ENCODE measurements at regions not wholly inside any gene's neighbourhood (a gene's known extent, or its start where the extent isn't known, plus 50 kb on each side); places are given as distances from the start of the nearest gene placed in this dataset.

DNA sequence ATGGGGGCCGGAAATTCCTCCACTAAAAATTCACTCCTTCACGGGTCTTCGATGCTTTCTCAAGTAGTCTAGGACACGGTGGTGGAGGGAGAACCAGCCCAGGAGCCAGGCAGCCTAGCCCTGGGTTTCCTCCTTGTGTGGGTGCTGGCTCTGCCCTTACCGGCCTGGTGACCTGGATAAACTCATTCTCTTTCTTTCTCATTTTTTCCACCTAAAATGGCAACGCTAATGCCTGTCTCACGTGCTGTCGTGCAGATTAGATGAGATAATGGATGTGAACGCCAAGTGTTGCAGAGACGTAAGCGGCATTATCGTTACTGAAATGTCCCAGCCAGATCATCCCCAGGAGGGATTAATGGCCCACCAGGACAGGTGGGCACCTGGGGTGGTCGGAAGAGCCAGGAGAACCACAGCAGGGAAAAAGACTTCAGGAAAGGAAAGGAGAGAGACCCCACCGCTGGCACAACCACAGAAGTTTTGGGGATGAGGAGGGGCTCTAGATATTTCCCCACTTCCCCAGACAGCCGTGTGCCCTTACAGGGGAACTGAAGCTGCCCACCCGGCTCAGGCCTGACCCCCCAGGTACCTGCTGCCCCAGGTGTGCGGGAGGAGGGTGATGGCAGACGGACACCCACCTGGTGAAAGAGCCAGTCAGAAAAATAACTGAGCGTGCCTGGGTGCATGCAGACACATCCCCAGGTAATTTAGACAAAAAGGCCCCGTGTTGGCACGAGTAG, 100.8 kb upstream of the ASAP2 start:
- DNase-seq (ENCODE audit: low read depth): no peak

DNA sequence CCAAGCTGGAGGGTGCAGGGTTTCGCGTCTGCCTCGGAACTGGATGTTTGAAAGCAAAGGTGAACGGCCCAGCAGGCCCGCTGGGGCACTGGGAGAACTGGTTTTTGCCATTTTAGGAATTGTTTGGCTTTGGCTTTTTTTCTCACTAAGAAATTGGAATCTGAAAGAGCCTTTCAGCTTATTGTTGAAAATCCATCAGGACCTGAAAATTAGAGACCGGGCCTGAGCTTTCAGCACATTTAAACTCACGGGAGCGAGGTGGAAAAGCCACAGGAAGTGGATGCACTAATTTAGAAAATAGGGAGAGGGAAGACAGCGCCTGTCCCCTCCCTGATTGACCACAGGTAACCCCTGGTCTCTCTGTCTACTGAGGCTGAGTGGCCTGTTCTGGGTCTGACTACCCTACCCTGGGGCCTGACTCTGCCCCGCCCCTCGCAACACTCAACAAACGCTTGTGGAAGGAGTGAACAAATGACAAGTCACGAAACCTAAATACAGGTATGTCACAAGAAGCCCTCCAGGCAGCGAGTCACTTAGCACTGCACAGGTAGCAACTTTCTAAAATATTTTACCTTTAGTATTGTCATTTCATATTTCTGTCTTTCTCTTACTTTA, 100.3 kb upstream of the MBOAT2 start:
- no peak for DNase-seq (ENCODE audit: low read depth)

DNA sequence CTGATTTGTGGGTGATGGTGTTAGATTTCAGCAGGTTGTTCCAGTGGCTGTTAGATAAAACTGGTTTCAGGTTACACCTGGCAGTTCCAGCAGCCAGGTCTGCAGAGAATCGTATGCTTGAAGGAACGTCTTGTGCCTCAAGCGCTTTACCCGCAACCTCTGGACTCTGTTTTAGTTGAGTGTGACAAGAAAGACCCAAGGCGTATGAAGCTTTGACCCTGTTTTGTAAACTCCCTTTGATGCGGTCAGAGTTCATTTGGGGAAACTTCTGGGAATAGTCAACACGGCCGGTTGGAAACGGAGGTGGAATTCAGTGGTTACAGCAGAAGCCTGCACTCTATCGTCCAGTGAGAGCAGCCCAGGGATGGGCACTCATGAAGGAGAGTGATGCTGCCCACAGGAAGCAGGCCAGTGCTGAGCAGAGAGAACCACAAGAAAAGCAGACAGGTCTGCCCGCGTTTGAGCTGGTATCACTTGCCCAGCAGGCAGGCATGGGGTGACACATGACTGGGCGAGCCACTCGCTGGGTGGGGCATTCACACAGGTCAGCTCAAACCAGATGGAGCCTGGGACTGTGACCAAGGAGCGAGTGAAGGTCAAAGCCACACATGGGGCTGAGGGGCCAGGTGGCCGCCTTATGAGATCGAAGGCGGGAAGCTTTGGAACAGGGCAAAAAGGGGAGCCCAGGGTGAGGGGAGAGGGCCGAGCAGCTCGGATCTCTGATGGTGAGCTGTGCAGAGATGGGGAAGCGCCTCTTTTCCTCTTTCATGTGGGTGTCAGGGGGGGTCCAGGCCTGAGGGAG, 99.6 kb upstream of the MBOAT2 start:
- no peak for DNase-seq (ENCODE audit: low read depth)

DNA sequence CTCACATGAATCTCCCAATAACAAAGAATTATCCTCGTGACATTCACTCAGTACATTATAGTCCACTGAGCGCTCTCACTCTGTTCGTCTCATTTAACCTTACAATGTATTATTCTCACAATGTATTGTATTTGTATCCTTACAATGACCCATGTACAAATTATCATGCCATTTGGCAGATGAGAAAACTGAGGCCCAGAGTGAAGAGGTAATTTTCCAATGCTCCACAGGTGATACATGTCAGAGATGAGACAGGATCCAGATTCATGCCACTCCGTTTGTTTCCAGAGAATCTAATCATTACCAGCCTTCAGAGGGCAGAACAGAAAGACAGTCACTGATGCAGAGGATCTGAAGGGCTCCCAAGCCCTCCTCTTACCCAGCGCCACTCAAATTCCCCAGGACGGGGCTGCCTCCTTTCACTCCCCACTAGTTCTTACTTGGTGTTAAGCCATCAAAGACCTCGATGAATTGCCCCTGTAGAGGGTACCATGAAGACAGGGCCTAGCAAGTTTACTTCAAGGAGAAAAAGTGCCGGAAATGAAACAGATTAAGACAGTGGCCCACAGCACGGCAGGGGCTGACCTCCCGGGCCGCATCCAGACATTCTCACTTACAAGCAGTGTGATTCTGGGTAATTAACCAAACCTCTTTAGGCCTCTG, 98.4 kb upstream of the MBOAT2 start:
- DNase-seq (ENCODE audit: low read depth): no peak

DNA sequence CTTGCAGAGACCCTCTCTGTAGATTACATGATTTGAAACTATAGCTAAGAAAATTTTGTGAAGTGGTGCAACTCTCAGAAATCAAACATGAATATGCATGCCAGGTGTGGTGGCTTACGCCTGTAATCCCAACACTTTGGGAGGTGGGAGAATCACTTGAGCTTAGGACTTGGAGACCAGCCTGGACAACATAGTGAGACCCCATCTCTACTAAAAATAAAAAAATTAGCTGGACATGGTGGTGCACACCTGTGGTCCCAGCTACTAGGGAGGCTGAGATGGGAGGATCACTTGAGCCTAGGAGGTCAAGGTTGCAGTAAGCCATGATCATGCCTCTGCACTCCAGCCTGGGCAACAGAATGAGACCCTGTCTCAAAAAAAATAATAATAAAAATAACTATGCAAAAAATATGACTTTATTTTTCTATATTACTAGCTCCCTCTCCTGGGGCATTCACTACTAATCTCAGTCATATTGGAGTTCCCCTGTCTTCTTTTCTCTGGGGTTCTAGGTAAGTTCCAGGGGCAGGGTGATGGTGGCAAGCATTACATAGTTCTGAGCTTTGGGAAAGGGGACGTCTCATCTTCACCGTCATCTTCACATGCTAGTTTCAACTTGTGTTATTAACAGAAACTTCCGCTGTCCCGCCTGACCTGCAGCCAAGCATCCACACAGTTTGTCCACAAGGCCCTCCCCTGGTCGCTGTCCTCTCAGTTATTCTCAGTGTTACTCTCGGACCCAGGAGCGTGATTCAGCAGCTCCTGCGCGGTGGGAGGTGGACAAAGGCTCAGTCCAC, 96.8 kb upstream of the MBOAT2 start:
- DNase-seq (ENCODE audit: low read depth): no peak

DNA sequence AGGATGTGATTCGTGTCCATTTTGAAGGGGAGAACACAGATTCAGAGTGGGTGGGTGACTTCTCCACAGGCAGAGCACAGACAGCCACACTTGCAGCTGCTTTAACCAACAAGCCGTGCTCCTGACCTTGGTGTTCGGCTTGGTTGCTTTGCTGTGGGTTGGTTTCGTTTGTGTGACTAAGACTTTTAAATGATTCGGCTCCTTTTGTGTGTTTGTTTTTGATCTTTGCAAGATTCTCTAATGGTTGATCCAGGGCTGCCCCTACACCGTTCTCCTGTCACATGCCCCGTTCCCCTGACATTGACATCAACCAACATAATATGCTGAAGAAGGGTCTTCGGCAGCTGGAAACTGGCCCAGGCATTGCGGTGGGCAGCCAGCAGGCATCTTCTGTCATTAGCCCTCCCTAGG, 95.9 kb upstream of the MBOAT2 start:
- DNase-seq (ENCODE audit: low read depth): no peak

DNA sequence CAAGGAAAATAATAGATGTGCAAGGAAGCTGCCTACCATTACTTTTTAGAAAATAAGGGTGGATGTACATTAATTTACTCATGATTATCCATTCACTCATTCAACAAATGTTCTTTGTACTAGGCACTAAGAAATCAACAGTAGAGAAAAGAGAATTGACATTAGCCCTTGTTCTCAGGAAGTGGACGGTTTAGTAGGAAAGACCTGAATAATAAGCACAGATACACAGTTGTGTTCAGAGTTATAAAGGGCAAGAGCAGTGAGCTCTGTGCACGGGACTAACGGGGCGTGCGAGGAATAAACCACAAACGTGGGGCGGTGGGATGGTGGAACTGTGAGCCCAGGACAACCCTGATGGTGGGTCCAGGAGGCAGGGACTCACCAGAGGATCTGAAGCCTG, 94.4 kb upstream of the MBOAT2 start:
- no peak for DNase-seq (ENCODE audit: low read depth)

DNA sequence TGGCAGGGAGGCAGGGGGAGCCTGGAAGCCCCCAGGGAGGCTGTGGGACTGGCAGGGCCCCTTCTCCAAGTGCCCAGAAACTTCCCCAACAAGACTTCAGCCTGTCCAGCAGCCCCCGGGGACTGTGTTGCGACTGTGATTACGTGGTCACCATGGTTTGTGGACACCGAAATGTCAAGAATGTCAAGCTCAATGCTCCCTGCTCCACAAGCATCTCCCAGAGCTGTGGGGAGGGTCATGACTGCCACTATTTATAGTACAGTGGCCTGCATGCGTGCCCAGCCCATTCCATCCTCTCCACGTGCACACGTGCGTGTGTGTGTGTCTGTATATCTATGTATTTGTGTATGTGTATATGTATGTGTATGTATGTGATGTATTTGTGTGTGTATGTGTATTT, 93.8 kb upstream of the MBOAT2 start:
- DNase-seq (ENCODE audit: low read depth): no peak

DNA sequence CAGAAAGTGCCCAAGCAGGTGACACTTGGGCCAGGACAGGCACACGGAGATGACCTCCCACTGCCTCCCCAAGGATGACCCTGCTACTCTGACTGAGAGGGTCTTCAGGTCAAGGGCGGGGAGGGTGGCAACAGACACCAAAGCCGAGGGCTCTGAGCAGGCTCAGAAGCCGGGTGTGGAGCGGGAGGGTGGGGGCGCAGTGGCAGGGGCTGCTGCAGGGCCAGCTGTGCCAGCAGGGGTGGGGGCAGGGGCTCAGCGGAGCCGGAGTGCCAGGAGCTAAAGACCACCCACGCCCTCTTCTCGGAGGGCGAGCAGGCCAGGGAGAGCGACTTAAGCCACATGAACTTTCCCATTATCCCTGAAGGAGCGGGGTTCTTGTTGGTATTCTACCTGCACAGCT, 93.3 kb upstream of the MBOAT2 start:
- DNase-seq (ENCODE audit: low read depth): no peak

DNA sequence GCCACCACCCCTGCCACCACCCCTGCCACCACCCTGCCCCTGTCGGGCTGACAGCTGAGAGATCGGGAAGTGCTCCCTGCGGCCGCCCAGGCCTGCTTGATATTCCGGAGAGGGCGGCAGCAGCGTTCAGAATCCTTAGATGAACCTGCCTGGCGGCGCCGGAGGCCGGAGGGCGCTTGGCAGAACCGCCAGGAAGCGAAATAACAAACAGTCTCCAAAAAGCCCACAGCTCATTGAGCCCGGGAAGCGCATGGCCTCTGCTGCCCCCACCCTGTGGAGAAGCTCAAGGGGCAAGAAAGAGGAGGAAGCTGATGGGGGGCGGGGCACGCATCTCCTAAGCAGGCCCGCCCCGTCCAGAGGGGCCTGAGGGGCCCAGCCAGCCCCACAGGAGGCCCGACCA, 92.2 kb upstream of the MBOAT2 start:
- DNase-seq (ENCODE audit: low read depth): no peak

DNA sequence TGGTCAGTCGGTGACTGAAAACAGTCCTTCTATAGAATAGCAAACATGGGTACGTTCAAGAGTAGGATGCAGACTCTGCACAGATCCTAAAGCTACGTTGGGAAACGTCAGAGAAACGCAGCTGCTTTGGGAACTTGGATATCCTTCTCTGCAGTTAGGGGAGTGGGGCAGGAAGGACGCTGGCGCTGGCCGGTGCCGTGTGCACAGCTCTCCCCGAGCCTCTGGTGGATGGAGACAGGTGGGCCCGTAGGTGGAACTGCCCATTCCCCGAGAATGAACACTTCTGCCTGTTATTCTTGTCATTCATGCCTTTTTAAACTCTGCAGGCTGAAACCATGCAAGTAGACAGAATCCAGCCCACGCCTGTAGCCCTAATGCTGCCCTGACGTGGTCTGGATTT, 91.7 kb upstream of the MBOAT2 start:
- no peak for DNase-seq (ENCODE audit: low read depth)

DNA sequence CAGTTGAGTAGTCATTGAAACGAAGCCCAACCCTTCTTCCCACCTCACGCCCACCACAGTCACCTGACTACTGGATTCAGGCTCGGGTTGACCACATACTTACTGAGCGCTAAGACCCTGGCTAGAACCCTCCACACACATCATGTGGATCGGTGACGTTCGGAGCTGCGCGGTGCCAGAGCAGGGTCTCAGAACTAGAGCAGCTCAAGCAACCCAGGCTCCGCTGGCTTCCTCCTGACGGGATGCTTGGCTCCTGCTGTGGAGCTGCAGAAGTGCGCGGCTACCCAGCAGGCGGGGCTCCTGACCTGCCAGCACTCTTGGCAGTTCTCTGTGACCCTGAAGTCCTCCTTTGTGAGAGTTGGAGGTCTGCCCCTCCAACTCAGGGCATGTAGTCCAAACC, 90.6 kb upstream of the MBOAT2 start:
- DNase-seq (ENCODE audit: low read depth): no peak

DNA sequence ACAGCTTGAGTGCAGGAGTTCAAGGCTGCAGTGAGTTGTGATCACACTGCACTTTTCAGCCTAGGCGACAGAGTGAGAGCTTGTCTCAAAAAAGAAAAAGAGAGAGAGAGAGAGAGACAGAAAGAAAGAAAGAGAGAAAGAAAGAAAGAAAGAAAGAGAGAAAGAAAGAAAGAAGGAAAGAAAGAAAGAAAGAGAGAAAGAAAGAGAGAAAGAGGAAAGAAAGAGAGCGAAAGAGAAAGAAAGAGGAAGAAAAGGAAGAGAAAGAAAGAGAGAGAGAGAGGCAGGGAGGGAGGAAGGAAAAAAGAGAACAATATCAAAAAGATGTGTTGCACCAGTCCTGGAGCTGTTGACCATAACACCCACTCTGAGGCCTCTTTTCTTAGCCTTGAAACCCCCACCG, 89.8 kb upstream of the MBOAT2 start:
- no peak for DNase-seq (ENCODE audit: low read depth)

DNA sequence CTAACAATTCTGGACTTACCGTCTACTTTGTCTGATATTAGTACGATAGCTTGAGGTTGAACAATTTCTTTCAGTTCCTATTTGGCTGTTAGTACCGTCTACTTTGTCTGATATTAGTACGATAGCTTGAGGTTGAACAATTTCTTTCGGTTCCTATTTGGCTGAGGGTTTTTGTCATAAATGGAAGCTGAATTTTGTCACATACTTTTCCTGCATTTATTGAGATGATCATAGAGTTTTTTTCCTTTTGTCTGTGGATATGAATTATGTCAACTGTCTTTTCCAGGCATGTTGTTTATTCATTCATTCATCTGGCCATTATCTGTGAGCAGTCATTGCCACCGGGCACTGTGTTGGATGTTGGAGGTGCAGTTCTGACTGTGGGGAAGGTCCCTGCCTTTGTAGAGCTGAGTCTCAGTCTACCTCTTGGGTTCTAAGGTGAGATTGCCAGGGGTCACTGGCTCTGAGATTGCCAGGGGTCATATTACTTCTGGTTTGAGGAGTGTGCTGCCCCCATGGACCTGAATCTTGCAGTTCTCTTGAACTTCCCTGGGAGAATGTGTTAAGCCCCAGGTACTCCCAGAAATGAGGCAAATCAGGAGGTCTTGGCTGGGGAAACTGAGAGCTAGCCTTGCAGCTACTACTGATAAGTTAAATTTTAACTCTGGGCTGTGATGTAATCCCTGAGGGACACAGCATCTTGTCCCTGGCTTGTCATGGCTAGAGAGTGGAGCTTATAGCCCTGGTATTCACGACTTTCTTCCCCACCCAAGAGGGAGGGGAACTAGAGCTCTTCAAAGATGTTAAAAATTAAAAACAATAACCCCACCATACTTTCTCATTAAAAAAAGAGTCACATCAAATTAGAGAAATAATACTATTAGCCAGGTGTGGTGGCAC, 89.1 kb upstream of the MBOAT2 start:
- no peak for DNase-seq (ENCODE audit: low read depth)

DNA sequence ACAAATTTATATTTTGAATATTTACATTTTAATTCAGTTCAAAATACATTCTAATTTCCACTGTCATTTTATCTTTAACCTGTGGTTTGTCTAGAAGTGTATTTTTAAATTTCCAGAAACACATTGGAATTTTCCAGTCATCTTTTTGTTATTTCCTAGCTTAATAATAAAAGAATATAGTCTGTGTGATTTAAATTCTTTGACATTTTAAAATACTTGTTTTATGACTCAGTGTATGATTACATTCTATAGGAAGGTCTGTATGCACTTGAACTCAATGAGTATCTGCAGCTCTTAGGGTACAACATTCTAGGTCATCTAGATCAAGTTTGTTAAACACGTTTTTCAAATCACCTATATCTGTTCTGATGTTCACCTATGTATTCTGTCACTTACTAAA, 88.3 kb upstream of the MBOAT2 start:
- DNase-seq (ENCODE audit: low read depth): no peak

DNA sequence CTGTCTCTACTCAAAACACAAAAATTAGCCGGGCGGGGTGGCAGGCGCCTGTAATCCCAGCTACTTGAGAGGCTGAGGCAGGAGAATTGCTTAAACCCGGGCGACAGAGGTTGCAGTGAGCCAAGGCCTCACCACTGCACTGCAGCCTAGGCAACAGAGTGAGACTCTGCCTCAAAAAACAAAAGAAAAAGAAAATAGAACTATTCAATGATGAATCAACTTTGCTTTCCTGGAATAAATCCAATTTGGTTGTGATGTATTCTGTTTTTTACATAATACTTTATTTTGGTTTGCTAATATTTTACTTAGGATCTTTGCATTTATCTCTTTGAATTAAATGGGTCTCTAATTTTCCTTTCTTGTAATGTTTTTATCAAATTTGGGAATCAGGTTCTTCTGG, 86.3 kb upstream of the MBOAT2 start:
- no peak for DNase-seq (ENCODE audit: low read depth)

DNA sequence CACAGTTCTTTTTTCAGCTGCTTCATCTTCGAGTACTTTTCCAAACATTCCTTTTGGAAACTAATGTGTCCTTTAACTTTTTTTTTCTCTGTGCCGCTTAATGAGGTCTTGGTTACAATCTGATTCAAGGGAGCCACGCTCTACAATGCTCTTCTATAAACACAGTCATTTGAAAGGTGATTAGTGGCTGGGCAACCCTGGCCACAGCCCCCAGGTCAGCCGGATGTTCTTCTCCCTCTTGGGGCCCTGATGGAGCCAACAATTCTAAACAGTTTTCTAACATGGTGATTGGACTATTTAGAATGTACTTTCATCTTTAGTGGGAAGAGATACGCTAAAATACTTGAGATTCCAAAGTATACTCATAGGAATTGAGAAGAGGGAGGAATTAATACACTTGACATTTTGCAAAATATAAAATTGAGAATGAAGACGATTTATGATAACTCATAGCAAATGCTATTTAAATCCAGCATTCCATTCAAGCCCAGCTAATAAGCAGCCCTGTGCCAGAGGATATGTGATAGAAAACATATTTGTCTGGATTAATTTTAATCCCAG, 83.7 kb upstream of the MBOAT2 start:
- no peak for DNase-seq (ENCODE audit: low read depth)

DNA sequence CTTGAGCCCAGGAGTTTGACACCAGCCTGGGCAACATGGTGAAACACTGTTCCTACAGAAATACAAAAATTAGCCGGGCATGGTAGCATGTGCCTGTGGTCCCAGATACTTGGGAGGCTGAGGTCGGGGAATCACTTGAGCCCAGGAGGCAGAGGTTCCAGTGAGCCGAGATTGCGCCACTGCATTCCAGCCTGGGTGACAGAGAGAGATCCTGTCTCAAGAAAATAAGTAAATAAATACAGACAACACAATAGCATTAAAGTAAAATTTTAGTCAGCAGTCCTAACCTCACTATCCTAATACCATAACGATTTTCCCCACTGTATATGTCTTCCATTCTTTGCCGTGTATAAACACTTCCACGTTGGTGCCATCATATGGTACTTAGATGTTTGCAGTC, 83.0 kb upstream of the MBOAT2 start:
- no peak for DNase-seq (ENCODE audit: low read depth)

DNA sequence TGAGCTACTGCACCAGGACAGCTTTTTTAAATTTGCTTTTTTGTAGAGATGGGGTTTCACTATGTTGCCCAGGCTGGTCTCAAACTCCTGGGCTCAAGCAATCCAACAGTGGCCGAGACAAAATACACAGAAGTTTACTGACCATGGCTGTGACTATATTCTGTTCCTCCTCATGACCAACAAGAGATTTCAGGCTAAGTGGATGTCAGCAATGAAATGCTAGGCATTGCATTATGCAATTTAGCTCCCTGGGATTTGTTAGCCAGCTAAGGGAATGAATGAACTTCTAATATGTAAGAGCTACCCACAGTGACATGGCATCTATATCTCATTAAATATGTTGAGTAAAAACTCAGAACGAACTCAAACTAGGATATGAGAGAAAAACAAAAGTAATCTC, 81.9 kb upstream of the MBOAT2 start:
- no peak for DNase-seq (ENCODE audit: low read depth)

DNA sequence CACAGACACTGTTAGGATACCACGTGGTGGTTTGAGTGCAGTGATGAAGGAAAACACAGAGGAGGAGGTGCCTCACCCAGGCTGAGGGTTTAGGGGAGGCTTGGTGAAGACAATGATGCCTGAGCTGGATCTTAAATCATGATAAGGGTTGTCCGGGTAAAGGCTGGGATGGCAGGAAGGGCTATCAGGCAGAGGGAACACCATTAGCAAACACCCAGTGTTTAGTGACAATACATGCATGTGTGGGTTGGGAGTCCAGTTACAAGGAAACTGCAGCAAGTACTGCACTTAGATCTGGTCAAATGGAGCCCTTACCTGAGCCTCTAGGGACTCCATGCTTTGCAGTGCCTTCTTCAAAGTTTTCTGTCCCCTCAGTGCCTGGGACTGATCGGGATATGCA, 79.8 kb upstream of the MBOAT2 start:
- DNase-seq (ENCODE audit: low read depth): no peak

DNA sequence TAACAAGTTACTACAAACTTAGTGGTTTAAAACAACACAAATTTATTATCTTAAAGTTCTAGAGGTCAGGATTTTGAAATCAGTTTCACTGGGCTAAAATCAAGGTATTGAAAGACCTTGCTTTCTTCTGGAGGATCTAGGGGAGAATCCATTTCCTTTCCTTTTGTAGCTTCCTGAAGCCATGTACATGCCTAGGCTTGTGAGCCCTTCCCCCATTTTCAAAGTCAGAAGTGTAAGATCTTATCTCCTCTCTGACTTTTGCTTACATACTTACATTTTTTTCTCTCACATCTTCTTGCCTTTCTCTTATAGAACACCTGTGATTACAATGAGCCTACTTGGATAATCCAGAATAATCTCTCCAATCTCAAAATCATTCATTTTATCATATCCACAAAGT, 78.7 kb upstream of the MBOAT2 start:
- DNase-seq (ENCODE audit: low read depth): no peak

All from stimulated activated CD8-positive, alpha-beta memory T cell treated with anti-CD3 and anti-CD28 coated beads, Interleukin-15, amount 100 ng/mL, for 24 hours (primary cell).